K562 (cell line): ENCODE measurements at regions not wholly inside any gene's neighbourhood (a gene's known extent, or its start where the extent isn't known, plus 50 kb on each side); places are given as distances from the start of the nearest gene placed in this dataset.

Experiments used
- ATAC-seq: fragments of 200-7000 bp; cut with Tn5 transposase; 3 replicates; pipeline ENCODE4 v1.9.1; 2020; ENCODE audit warnings: moderate library complexity
- BruUV-seq: library from RNA; stranded (reverse); fragments of 400-500 nt; replicated peaks from 2 replicates; lab custom pipeline; 2021; lab: Mats Ljungman, UMichigan
- CTCF ChIA-PET: fragments of 300-600 bp; formaldehyde crosslinking; extraction: SDS; loops from one replicate; lab custom pipeline; 2021; ENCODE audit warnings: low intra/inter-chr PET ratio; lab: Yijun Ruan, JAX
- POLR2A ChIA-PET: fragments of 300-600, 350-650 bp; sonication (Branson Sonifier 250); formaldehyde crosslinking; extraction: SDS; loops from one replicate; lab custom pipeline; 2021; ENCODE audit warnings: antibody characterized with exemption, inconsistent platforms; lab: Yijun Ruan, JAX
- DNase-seq, 4 experiments: peaks; one replicate each; pipeline versions ENCODE4 v3.0.0 to v3.0.0-alpha.2; 2011 to 2018; ENCODE audit warnings: low spot score in 3 of 4, mixed read lengths in 3 of 4; ENCODE audit errors: extremely low read depth in 1 of 4
- FAIRE-seq: peaks from 2 replicates; lab custom pipeline; 2011; peaks lifted over from hg19 to GRCh38; lab: Jason Lieb, UNC
- H2AFZ ChIP-seq: 2 replicates; pipeline ENCODE4 v1.6.0; 2011; ENCODE audit warnings: low read depth, low read length, control low read depth, inconsistent platforms
- H3K27ac ChIP-seq: fragments of 200-600 bp; 3 replicates; pipeline ENCODE4 v1.8.0; 2011; ENCODE audit warnings: low read depth, mild to moderate bottlenecking, control low read depth, inconsistent platforms, low read length, moderate library complexity, mixed read lengths; ENCODE audit errors: extremely low read depth
- H3K27me3 ChIP-seq, 2 experiments: fragments of 300-600 bp in 1 of 2; 2 replicates in 1 of 2; 3 replicates in 1 of 2; pipeline versions ENCODE4 v1.6.0 to v1.8.0; 2011; ENCODE audit warnings: inconsistent platforms in 2 of 2, low read length in 2 of 2, mild to moderate bottlenecking in 1 of 2, mixed read lengths in 1 of 2, moderate library complexity in 1 of 2; ENCODE audit not compliant: control insufficient read depth in 2 of 2, insufficient read depth in 2 of 2
- H3K36me3 ChIP-seq: fragments of 300-600 bp; 3 replicates; pipeline ENCODE4 v1.8.0; 2011; ENCODE audit warnings: mild to moderate bottlenecking, low read length, inconsistent platforms; ENCODE audit not compliant: control insufficient read depth, insufficient read depth
- H3K4me1 ChIP-seq, 2 experiments: fragments of 200-600 bp in 1 of 2; replicated peaks in 1 of 2; 2 replicates in 1 of 2; 3 replicates in 1 of 2; pipeline versions ENCODE4 v1.5.1 to v1.8.0; 2011; ENCODE audit warnings: inconsistent platforms in 2 of 2, low read length in 2 of 2, mild to moderate bottlenecking in 1 of 2, mixed read lengths in 1 of 2, moderate library complexity in 1 of 2; ENCODE audit not compliant: control insufficient read depth in 2 of 2, insufficient read depth in 2 of 2
- H3K4me2 ChIP-seq: 2 replicates; pipeline ENCODE4 v1.6.1; 2011; ENCODE audit warnings: low read length, control low read depth, inconsistent platforms, mixed read lengths; ENCODE audit not compliant: insufficient read depth
- H3K4me3 ChIP-seq: fragments of 200-600 bp; sonication (generic), shearing (Covaris generic); 2 replicates; pipeline ENCODE4 v1.5.1; 2016; ENCODE audit warnings: control low read depth, inconsistent platforms
- H3K79me2 ChIP-seq: fragments of 200-600 bp; 3 replicates; pipeline ENCODE4 v1.8.0; 2011; ENCODE audit warnings: low read length, inconsistent platforms; ENCODE audit not compliant: control insufficient read depth, insufficient read depth
- H3K9ac ChIP-seq, 2 experiments: 2 replicates each; pipeline versions ENCODE4 v1.6.0 to v1.6.1; 2011; ENCODE audit warnings: low read depth in 2 of 2, low read length in 2 of 2, control low read depth in 1 of 2, inconsistent platforms in 1 of 2, mild to moderate bottlenecking in 1 of 2, mixed read lengths in 1 of 2; ENCODE audit not compliant: insufficient read depth in 1 of 2
- H3K9me1 ChIP-seq: one replicate; pipeline ENCODE4 v1.6.0; 2011; ENCODE audit warnings: inconsistent platforms, mild to moderate bottlenecking, low read length, moderate library complexity; ENCODE audit not compliant: control insufficient read depth, insufficient read depth
- H3K9me3 ChIP-seq: replicated peaks from 2 replicates; pipeline ENCODE4 v1.5.1; 2011; ENCODE audit warnings: low read depth, low read length, inconsistent platforms; ENCODE audit not compliant: control insufficient read depth, insufficient read depth
- H4K20me1 ChIP-seq: replicated peaks from 2 replicates; pipeline ENCODE4 v1.6.1; 2011; ENCODE audit warnings: low read length, inconsistent platforms, mixed read lengths; ENCODE audit not compliant: control insufficient read depth, insufficient read depth
- CHD4 ChIP-seq: fragments of 200-600 bp; sonication (generic); IDR thresholded peaks from 3 replicates; pipeline ENCODE4 v1.6.1; 2012; ENCODE audit warnings: low read depth, mild to moderate bottlenecking, mixed read lengths, low read length, inconsistent platforms; ENCODE audit not compliant: insufficient read depth, insufficient replicate concordance, poor library complexity, severe bottlenecking
- ESRRB ChIP-seq: fragments of 250-450 bp; sonication (Bioruptor Pico); IDR thresholded peaks from 2 replicates; pipeline ENCODE4 v1.5.0; 2020; ENCODE audit warnings: mild to moderate bottlenecking, moderate library complexity, borderline replicate concordance
- JUND ChIP-seq, 2 experiments: IDR thresholded peaks; 2 replicates in 1 of 2; 3 replicates in 1 of 2; pipeline ENCODE4 v1.6.1; 2011; ENCODE audit warnings: borderline replicate concordance in 2 of 2, low read depth in 2 of 2, low read length in 2 of 2, improper control_type of control experiment in 1 of 2, missing biosample characterization in 1 of 2, missing genetic modification characterization in 1 of 2, missing genetic modification reagents in 1 of 2
- MEIS2 ChIP-seq: fragments of 450-650 bp; IDR thresholded peaks from 2 replicates; pipeline ENCODE4 v1.6.1; 2014; ENCODE audit warnings: mild to moderate bottlenecking; ENCODE audit not compliant: partially characterized antibody
- NR2F6 ChIP-seq: fragments of 450-650 bp; formaldehyde crosslinking; IDR thresholded peaks from 2 replicates; pipeline ENCODE4 v1.4.0; 2020; ENCODE audit warnings: mild to moderate bottlenecking
- POLR2AphosphoS2 ChIP-seq: IDR thresholded peaks from 2 replicates; pipeline ENCODE4 v1.6.1; 2012; ENCODE audit warnings: low read length, improper control_type of control experiment
- SREBF1 ChIP-seq: fragments of 150-350 bp; IDR thresholded peaks from 2 replicates; pipeline ENCODE4 v1.6.1; 2014; ENCODE audit warnings: antibody characterized with exemption, low read depth, low read length, borderline replicate concordance
- TEAD4 ChIP-seq, 2 experiments: sonication (generic) in 1 of 2; formaldehyde crosslinking in 1 of 2; IDR thresholded peaks; 2 replicates each; pipeline versions ENCODE4 v1.6.1 to v1.8.0; 2012 to 2022; ENCODE audit warnings: borderline replicate concordance in 1 of 2, inconsistent platforms in 1 of 2, low read length in 1 of 2, mild to moderate bottlenecking in 1 of 2, missing genetic modification reagents in 1 of 2
- TGIF2 ChIP-seq: sonication (generic); formaldehyde crosslinking; IDR thresholded peaks from 2 replicates; pipeline ENCODE4 v1.8.1; 2022; ENCODE audit warnings: mild to moderate bottlenecking, missing genetic modification reagents, moderate library complexity
- ZNF431 ChIP-seq: sonication (generic); formaldehyde crosslinking; IDR thresholded peaks from 2 replicates; pipeline ENCODE4 v1.8.0; 2022; ENCODE audit warnings: mild to moderate bottlenecking, missing genetic modification reagents
- WGBS: fragments of 100-300 bp; shearing (Covaris generic); methylation state at CpG from one replicate; pipeline ENCODE4 v1.1.6; 2016; ENCODE audit warnings: low coverage, mixed read lengths; ENCODE audit not compliant: insufficient coverage; ENCODE audit errors: missing lambda C conversion rate; 5-methylcytosine and 5-hydroxymethylcytosine counted together
- in situ Hi-C: fragments of 300-500 bp; cut with MboI; formaldehyde crosslinking; loops from 4 replicates; pipeline ENCODE4 v1.15.0; 2018; ENCODE audit warnings: inconsistent platforms, mixed read lengths
- intact Hi-C: fragments of 100-400 bp; cut with micrococcal nuclease; formaldehyde crosslinking; loops from 2 replicates; pipeline ENCODE4 v1.14.2; 2022
- TF ChIP-seq, protein P1 (sequence below): fragments of 450-650 bp; IDR thresholded peaks from one replicate; pipeline ENCODE4 v1.6.1; 2018; ENCODE audit warnings: mild to moderate bottlenecking, moderate library complexity; ENCODE audit not compliant: partially characterized antibody
- TF ChIP-seq, protein P2 (sequence below): sonication (generic); formaldehyde crosslinking; IDR thresholded peaks from 2 replicates; pipeline ENCODE4 v1.8.1; 2023; ENCODE audit warnings: mild to moderate bottlenecking, missing genetic modification reagents
- TF ChIP-seq, protein P3 (sequence below): fragments of 150-350 bp; conservative IDR thresholded peaks from 2 replicates; pipeline ENCODE4 v1.6.1; 2014; ENCODE audit warnings: low read length

DNA sequence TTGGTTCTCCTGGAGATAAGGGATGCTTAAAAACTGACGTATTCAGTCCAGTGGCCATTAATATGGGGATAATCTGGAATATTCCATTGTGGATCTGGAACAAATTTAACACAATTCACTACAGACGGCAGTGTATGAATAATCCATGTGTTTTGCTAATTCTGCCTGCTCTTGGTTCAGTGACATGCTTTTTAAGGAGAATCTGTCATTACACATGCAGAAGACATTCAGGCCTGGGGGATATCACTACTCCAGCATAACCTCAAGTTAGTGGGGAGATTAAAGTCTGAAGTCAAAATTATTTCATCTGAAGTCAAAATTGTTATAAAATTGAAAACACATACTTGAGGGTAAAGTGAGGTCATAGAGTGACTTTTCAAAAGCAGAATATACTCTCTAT, 789.3 kb downstream of the USP25 start:
- intact Hi-C loops = no loop called here
- H3K9me3 ChIP-seq = no peaks in the 10 kb centered on the region; the same call in 1 of the 2 replicates
- no TSS peak for BruUV-seq
- ATAC-seq (no peak), FAIRE-seq (no peak), DNase-seq (no peak)
- ChIA-PET CTCF (no interaction called here), POLR2A (no interaction called here)
- H3K9ac ChIP-seq = no peak overlapping the region
- H3K27ac ChIP-seq = no peak overlapping the region
- H3K27me3 ChIP-seq = no peaks in the 10 kb centered on the region
- no peaks in the 10 kb centered on the region for H3K36me3 ChIP-seq
- 4% methylated on average over 2 of the region's 2 CpGs for whole genome bisulfite sequencing
- H3K79me2 ChIP-seq = no peaks in the 10 kb centered on the region
- H2AFZ ChIP-seq = no peak overlapping the region
- in situ Hi-C loops = no loop called here
- H3K4me2 ChIP-seq = no peak overlapping the region
- no peaks in the 10 kb centered on the region for H3K9me1 ChIP-seq
- no peaks in the 10 kb centered on the region for H3K4me1 ChIP-seq
- no peaks in the 10 kb centered on the region for H4K20me1 ChIP-seq
- H3K4me3 ChIP-seq = no peak overlapping the region
- TF ChIP-seq TGIF2 (CRISPR knock-in tag) (no peak), ESRRB (CRISPR knock-in tag) (no peak), NR2F6 (CRISPR knock-in tag) (no peak), MEIS2 (no peak), ZNF431 (no peak), TEAD4 (IDR thresholded peaks at IDR 0.05; ENCODE audit: low read length) (no peak), TEAD4 (CRISPR knock-in tag; IDR thresholded peaks at IDR 0.05; ENCODE audit: borderline replicate concordance) (no peak), POLR2AphosphoS2 (no peak), CHD4 (no peak), SREBF1 (no peak), JUND (IDR thresholded peaks at IDR 0.05; ENCODE audit: borderline replicate concordance, low read depth, low read length) (no peak), JUND (tag; IDR thresholded peaks at IDR 0.05; ENCODE audit: borderline replicate concordance, low read depth, low read length) (no peak)
- TF ChIP-seq, protein P1, sequence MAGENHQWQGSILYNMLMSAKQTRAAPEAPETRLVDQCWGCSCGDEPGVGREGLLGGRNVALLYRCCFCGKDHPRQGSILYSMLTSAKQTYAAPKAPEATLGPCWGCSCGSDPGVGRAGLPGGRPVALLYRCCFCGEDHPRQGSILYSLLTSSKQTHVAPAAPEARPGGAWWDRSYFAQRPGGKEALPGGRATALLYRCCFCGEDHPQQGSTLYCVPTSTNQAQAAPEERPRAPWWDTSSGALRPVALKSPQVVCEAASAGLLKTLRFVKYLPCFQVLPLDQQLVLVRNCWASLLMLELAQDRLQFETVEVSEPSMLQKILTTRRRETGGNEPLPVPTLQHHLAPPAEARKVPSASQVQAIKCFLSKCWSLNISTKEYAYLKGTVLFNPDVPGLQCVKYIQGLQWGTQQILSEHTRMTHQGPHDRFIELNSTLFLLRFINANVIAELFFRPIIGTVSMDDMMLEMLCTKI = no peak
- TF ChIP-seq, protein P2, sequence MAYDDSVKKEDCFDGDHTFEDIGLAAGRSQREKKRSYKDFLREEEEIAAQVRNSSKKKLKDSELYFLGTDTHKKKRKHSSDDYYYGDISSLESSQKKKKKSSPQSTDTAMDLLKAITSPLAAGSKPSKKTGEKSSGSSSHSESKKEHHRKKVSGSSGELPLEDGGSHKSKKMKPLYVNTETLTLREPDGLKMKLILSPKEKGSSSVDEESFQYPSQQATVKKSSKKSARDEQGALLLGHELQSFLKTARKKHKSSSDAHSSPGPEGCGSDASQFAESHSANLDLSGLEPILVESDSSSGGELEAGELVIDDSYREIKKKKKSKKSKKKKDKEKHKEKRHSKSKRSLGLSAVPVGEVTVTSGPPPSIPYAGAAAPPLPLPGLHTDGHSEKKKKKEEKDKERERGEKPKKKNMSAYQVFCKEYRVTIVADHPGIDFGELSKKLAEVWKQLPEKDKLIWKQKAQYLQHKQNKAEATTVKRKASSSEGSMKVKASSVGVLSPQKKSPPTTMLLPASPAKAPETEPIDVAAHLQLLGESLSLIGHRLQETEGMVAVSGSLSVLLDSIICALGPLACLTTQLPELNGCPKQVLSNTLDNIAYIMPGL (CRISPR knock-in tag) = no peak
- TF ChIP-seq, protein P3, sequence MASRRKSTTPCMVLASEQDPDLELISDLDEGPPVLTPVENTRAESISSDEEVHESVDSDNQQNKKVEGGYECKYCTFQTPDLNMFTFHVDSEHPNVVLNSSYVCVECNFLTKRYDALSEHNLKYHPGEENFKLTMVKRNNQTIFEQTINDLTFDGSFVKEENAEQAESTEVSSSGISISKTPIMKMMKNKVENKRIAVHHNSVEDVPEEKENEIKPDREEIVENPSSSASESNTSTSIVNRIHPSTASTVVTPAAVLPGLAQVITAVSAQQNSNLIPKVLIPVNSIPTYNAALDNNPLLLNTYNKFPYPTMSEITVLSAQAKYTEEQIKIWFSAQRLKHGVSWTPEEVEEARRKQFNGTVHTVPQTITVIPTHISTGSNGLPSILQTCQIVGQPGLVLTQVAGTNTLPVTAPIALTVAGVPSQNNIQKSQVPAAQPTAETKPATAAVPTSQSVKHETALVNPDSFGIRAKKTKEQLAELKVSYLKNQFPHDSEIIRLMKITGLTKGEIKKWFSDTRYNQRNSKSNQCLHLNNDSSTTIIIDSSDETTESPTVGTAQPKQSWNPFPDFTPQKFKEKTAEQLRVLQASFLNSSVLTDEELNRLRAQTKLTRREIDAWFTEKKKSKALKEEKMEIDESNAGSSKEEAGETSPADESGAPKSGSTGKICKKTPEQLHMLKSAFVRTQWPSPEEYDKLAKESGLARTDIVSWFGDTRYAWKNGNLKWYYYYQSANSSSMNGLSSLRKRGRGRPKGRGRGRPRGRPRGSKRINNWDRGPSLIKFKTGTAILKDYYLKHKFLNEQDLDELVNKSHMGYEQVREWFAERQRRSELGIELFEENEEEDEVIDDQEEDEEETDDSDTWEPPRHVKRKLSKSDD = no peak
